H1 (cell line): ENCODE measurements at regions not wholly inside any gene's neighbourhood (a gene's known extent, or its start where the extent isn't known, plus 50 kb on each side); places are given as distances from the start of the nearest gene placed in this dataset.

Source experiments
- CTCF ChIA-PET: fragments of 300-600 bp; sonication (Branson Sonifier 250); formaldehyde crosslinking; loops from one replicate; lab custom pipeline; 2021; ENCODE audit not compliant: partially characterized antibody; lab: Charles Lee
- POLR2A ChIA-PET: fragments of 300-600 bp; sonication (Branson Sonifier 250); formaldehyde crosslinking; loops from one replicate; lab custom pipeline; 2021; ENCODE audit warnings: inconsistent platforms; ENCODE audit not compliant: partially characterized antibody; lab: Charles Lee
- DNase-seq, 2 experiments: peaks; one replicate each; pipeline versions ENCODE4 v3.0.0 to v3.0.0-alpha.2; 2010 to 2022; ENCODE audit warnings: low spot score in 2 of 2, low read depth in 1 of 2, mixed read lengths in 1 of 2
- FAIRE-seq: peaks from 2 replicates; lab custom pipeline; 2011; peaks lifted over from hg19 to GRCh38; lab: Jason Lieb, UNC
- H2AFZ ChIP-seq: 2 replicates; pipeline ENCODE4 v1.8.1; 2012; ENCODE audit warnings: low read length, inconsistent platforms
- H2AK5ac ChIP-seq: 2 replicates; pipeline ENCODE4 v1.6.1; 2013; ENCODE audit warnings: low read depth, low read length
- H2BK120ac ChIP-seq: replicated peaks from 2 replicates; pipeline ENCODE3; 2013; ENCODE audit warnings: low read depth, low read length, inconsistent platforms
- H2BK12ac ChIP-seq: 2 replicates; pipeline ENCODE4 v1.6.1; 2013; ENCODE audit warnings: low read depth, low read length
- H2BK15ac ChIP-seq: 2 replicates; pipeline ENCODE4 v1.6.1; 2013; ENCODE audit warnings: low read length
- H2BK20ac ChIP-seq: 2 replicates; pipeline ENCODE4 v1.6.1; 2013; ENCODE audit warnings: low read length
- H2BK5ac ChIP-seq: 2 replicates; pipeline ENCODE4 v1.6.1; 2013; ENCODE audit warnings: low read depth, low read length
- H3K14ac ChIP-seq: 2 replicates; pipeline ENCODE4 v1.6.1; 2013; ENCODE audit warnings: inconsistent platforms; ENCODE audit not compliant: insufficient read length
- H3K18ac ChIP-seq: 2 replicates; pipeline ENCODE4 v1.6.1; 2013; ENCODE audit warnings: low read length; ENCODE audit errors: extremely low read depth
- H3K23ac ChIP-seq: 2 replicates; pipeline ENCODE4 v1.6.1; 2013; ENCODE audit warnings: inconsistent platforms; ENCODE audit not compliant: insufficient read length
- H3K23me2 ChIP-seq: 2 replicates; pipeline ENCODE4 v1.6.1; 2013; ENCODE audit warnings: low read depth, low read length
- H3K27ac ChIP-seq: 2 replicates; pipeline ENCODE4 v1.6.1; 2011; ENCODE audit warnings: low read depth, low read length, inconsistent platforms
- H3K27me3 ChIP-seq, 4 experiments: replicated peaks in 1 of 4; 1 replicate in 1 of 4; 2 replicates in 3 of 4; pipeline versions ENCODE4 v1.6.1 to v1.8.1; 2011 to 2013; ENCODE audit warnings: low read length in 3 of 4, mild to moderate bottlenecking in 3 of 4, inconsistent platforms in 2 of 4, mixed read lengths in 2 of 4, moderate library complexity in 1 of 4; ENCODE audit not compliant: control insufficient read depth in 3 of 4, insufficient read depth in 3 of 4; ENCODE audit errors: extremely low read depth in 1 of 4
- H3K36me3 ChIP-seq, 4 experiments: 2 replicates each; pipeline versions ENCODE4 v1.6.1 to v1.8.1; 2011 to 2013; ENCODE audit warnings: mild to moderate bottlenecking in 4 of 4, low read length in 3 of 4, moderate library complexity in 2 of 4, control low read depth in 1 of 4, inconsistent platforms in 1 of 4; ENCODE audit not compliant: insufficient read depth in 4 of 4, control insufficient read depth in 2 of 4
- H3K4ac ChIP-seq: replicated peaks from 2 replicates; pipeline ENCODE3; 2013; ENCODE audit warnings: low read length, low read depth, mixed read lengths, inconsistent platforms; ENCODE audit not compliant: insufficient read length
- H3K4me1 ChIP-seq, 4 experiments: replicated peaks in 1 of 4; 1 replicate in 1 of 4; 2 replicates in 3 of 4; pipeline versions ENCODE4 v1.6.1 to v1.8.1; 2011 to 2013; ENCODE audit warnings: low read length in 3 of 4, inconsistent platforms in 2 of 4, mixed read lengths in 1 of 4; ENCODE audit not compliant: insufficient read depth in 4 of 4, control insufficient read depth in 3 of 4
- H3K4me2 ChIP-seq, 2 experiments: 2 replicates each; pipeline versions ENCODE4 v1.6.1 to v1.8.1; 2011 to 2013; ENCODE audit warnings: low read depth in 2 of 2, low read length in 2 of 2, control low read depth in 1 of 2, inconsistent platforms in 1 of 2, mild to moderate bottlenecking in 1 of 2; ENCODE audit not compliant: insufficient read depth in 1 of 2
- H3K4me3 ChIP-seq, 4 experiments: fragments of 200-600, 300-600 bp in 1 of 4; sonication (generic), shearing (Covaris generic), sonication (Bioruptor Twin) in 1 of 4; 2 replicates each; pipeline versions ENCODE4 v1.5.1 to v1.8.1; 2011 to 2016; ENCODE audit warnings: low read length in 4 of 4, low read depth in 3 of 4, control low read depth in 2 of 4, inconsistent platforms in 2 of 4, mild to moderate bottlenecking in 2 of 4, mixed read lengths in 1 of 4, moderate library complexity in 1 of 4; ENCODE audit not compliant: insufficient read depth in 2 of 4; ENCODE audit errors: extremely low read depth in 1 of 4
- H3K56ac ChIP-seq: replicated peaks from 2 replicates; pipeline ENCODE3; 2013; ENCODE audit warnings: low read depth, mild to moderate bottlenecking, mixed read lengths, low read length, inconsistent platforms; ENCODE audit not compliant: insufficient read length
- H3K79me1 ChIP-seq: 2 replicates; pipeline ENCODE4 v1.6.1; 2013; ENCODE audit warnings: low read depth, low read length, control low read depth
- H3K79me2 ChIP-seq, 2 experiments: 2 replicates each; pipeline versions ENCODE4 v1.6.1 to v1.8.1; 2012 to 2013; ENCODE audit warnings: low read length in 2 of 2, mild to moderate bottlenecking in 2 of 2, inconsistent platforms in 1 of 2; ENCODE audit not compliant: insufficient read depth in 2 of 2, control insufficient read depth in 1 of 2
- H3K9ac ChIP-seq, 4 experiments: replicated peaks in 1 of 4; 1 replicate in 1 of 4; 2 replicates in 3 of 4; pipeline versions ENCODE4 v1.6.1 to v1.8.1; 2011 to 2013; ENCODE audit warnings: low read depth in 3 of 4, low read length in 3 of 4, control low read depth in 2 of 4, mild to moderate bottlenecking in 2 of 4, moderate library complexity in 2 of 4, inconsistent platforms in 1 of 4; ENCODE audit errors: extremely low read depth in 1 of 4
- H3K9me3 ChIP-seq, 2 experiments: 2 replicates each; pipeline versions ENCODE4 v1.6.1 to v1.8.1; 2012 to 2013; ENCODE audit warnings: mild to moderate bottlenecking in 2 of 2, moderate library complexity in 2 of 2, control low read depth in 1 of 2, inconsistent platforms in 1 of 2, low read depth in 1 of 2, low read length in 1 of 2, mixed read lengths in 1 of 2; ENCODE audit not compliant: insufficient read depth in 2 of 2
- H4K20me1 ChIP-seq, 2 experiments: replicated peaks in 1 of 2; 2 replicates each; pipeline versions ENCODE3 to v1.8.1; 2011 to 2013; ENCODE audit warnings: inconsistent platforms in 2 of 2, low read length in 2 of 2, mild to moderate bottlenecking in 1 of 2; ENCODE audit not compliant: insufficient read depth in 2 of 2, control insufficient read depth in 1 of 2
- H4K5ac ChIP-seq: 2 replicates; pipeline ENCODE4 v1.6.1; 2013; ENCODE audit warnings: low read length, low read depth, mixed read lengths, inconsistent platforms; ENCODE audit not compliant: insufficient read length
- H4K8ac ChIP-seq: 2 replicates; pipeline ENCODE4 v1.8.0; 2013; ENCODE audit warnings: mild to moderate bottlenecking, moderate library complexity, low read length, inconsistent platforms; ENCODE audit not compliant: insufficient read depth; ENCODE audit errors: extremely low read depth
- H4K91ac ChIP-seq: replicated peaks from 2 replicates; pipeline ENCODE3; 2013; ENCODE audit warnings: low read length, mixed read lengths, inconsistent platforms; ENCODE audit not compliant: insufficient read length
- CBX8 ChIP-seq: fragments of 300-800, 300-1000 bp; sonication (generic); IDR thresholded peaks from 2 replicates; pipeline ENCODE4 v1.7.1; 2016; ENCODE audit warnings: low read depth, low read length, borderline replicate concordance
- RBBP5 ChIP-seq: IDR thresholded peaks from 2 replicates; pipeline ENCODE4 v1.7.1; 2012; ENCODE audit warnings: low read depth, mild to moderate bottlenecking, inconsistent platforms, low read length, moderate library complexity, borderline replicate concordance
- SIX5 ChIP-seq: IDR thresholded peaks from 2 replicates; pipeline ENCODE4 v1.6.1; 2011; ENCODE audit warnings: mild to moderate bottlenecking, low read depth, low read length
- SP4 ChIP-seq: IDR thresholded peaks from 2 replicates; pipeline ENCODE4 v1.6.1; 2012; ENCODE audit warnings: low read length, inconsistent platforms
- WGBS, 2 experiments: shearing (Covaris generic) in 1 of 2; methylation state at CpG; one replicate each; pipeline versions ENCODE4 v1.1.6 to v1.1.7; 2013 to 2015; ENCODE audit warnings: low lambda C conversion rate in 2 of 2, mixed read lengths in 2 of 2, inconsistent platforms in 1 of 2, low coverage in 1 of 2, missing lambda C conversion rate in 1 of 2; ENCODE audit not compliant: insufficient replicate concordance in 2 of 2, insufficient coverage in 1 of 2, insufficient read length in 1 of 2; ENCODE audit errors: extremely low coverage in 1 of 2, missing lambda C conversion rate in 1 of 2; 5-methylcytosine and 5-hydroxymethylcytosine counted together
- microRNA counts: library from miRNA; unstranded; fragments of <30 nt; microRNA quantifications from one replicate; lab custom pipeline; 2015

DNA sequence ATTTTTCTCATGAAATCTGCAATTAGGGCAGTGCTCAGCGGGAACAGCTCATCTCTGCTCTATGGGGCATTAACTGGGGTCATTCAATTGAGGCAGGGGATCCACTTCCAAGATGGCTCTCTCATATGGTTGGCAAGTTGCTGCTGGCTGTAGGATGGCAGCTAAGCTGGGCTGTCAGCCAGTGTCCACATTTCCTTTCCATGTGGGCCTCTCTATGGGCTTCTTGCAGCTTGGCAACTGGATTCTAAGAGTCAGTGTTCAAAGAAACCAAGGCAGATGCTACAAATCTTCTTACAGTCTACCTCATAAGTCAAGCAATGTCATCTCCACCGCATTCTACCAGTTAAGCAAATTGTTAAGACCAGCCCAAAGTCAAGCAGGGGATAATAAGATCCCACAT is 50.3 kb upstream of the TMCC3 start:
- POLR2A ChIA-PET, result no interaction called here
- Histone ChIP-seq H3K4me3 (no peak overlapping the region), H3K9ac (no peak overlapping the region), H3K4me1 (no peaks in the 10 kb centered on the region; a peak in 1 of 7 replicates), H3K18ac (no peak overlapping the region), H2BK20ac (no peak overlapping the region), H3K14ac (no peak overlapping the region), H3K27ac (no peak overlapping the region), H2BK12ac (no peak overlapping the region), H2BK15ac (no peak overlapping the region), H3K79me2 (no peaks in the 10 kb centered on the region), H2AK5ac (no peak overlapping the region), H3K27me3 (no peaks in the 10 kb centered on the region), H2BK5ac (no peak overlapping the region), H4K5ac (no peak overlapping the region), H2BK120ac (no peak overlapping the region), H2AFZ (no peak overlapping the region), H3K23me2 (no peaks in the 10 kb centered on the region), H3K9me3 (no peaks in the 10 kb centered on the region), H4K20me1 (no peaks in the 10 kb centered on the region), H4K8ac (no peak overlapping the region), H3K36me3 (no peaks in the 10 kb centered on the region), H3K23ac (no peak overlapping the region), H3K56ac (no peak overlapping the region), H4K91ac (no peak overlapping the region), H3K4me2 (no peak overlapping the region), H3K4ac (no peak overlapping the region), H3K79me1 (no peaks in the 10 kb centered on the region)
- DNase-seq (no peak), FAIRE-seq (no peak)
- CTCF ChIA-PET, result interaction anchor here (2.1 kb wide), 1 partner anchor 14 kb away, joined by 6 read pairs; no protein-coding TSS in a partner anchor
- TF ChIP-seq RBBP5 (no peak), SIX5 (no peak), CBX8 (no peak), SP4 (no peak)
- 95% methylated on average over 2 of the region's 2 CpGs; no CpG with 5 or more reads in 1 of the 2 experiments for WGBS, 2 experiments

MicroRNAs encoded in the stretch of these regions (microRNA counts, 767-probe panel; counts per million panel counts)
- microRNA hsa-miR-492 (lab: Ali Mortazavi, UCI), result 879 counts per million, percentile 95 among the panel's probes with 10 or more counts
